ENCODE measurements at regions not wholly inside any gene's neighbourhood (a gene's known extent, or its start where the extent isn't known, plus 50 kb on each side); places are given as distances from the start of the nearest gene placed in this dataset.

DNA sequence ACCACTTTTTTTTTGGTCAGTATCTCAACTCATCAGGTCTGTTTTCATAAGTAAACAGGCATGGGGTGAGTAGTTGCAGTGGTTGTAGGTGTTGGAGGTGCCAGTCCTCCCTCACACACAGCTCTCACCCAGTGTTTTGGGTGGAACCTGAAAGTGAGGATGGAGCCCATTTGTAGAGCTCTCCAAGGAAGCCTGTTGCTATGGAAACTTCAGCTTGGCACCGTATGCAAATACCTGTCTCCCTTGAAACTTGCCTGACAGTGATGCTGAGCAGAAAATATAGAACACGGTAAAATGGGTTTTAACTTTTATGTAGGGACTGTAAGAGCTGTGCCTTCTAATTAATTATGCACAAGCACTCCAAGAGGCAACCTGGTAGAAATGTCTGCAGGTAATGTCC lies 214.1 kb downstream of the AJAP1 start:
- no peak for DNase-seq (ENCODE audit: low spot score)

- DNase-seq (ENCODE audit: low spot score): peak; percentile 47
Measured at GRCh38 chr1:4856396-4856795, 202.0 kb downstream of the AJAP1 start.

DNA sequence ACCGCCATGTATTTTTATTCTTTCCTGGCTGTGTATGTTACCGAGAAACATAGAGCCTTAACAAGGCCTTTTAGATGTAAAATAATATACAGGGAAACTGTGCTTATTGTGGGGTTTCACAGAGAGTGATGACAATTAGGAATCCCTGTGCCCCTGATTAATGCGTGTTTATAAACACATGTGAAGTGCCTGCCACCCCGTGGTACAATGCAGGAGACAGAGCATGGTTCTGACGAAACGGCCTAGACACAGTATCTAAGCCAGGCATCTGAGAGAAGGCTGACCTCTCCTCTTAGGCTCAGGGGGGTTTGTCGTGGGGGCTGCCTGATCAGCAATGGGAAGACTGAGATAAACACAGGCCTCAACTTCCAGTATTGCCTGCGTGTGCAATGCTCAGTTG lies 200.0 kb downstream of the AJAP1 start:
- DNase-seq (ENCODE audit: low spot score): no peak

GRCh38 chr1:4853904-4854303 lies 199.5 kb downstream of the AJAP1 start:
- DNase-seq (ENCODE audit: low spot score): no peak

GRCh38 chr1:4851385-4852065 lies 197.1 kb downstream of the AJAP1 start:
- DNase-seq (ENCODE audit: low spot score): peak; percentile 72

DNA sequence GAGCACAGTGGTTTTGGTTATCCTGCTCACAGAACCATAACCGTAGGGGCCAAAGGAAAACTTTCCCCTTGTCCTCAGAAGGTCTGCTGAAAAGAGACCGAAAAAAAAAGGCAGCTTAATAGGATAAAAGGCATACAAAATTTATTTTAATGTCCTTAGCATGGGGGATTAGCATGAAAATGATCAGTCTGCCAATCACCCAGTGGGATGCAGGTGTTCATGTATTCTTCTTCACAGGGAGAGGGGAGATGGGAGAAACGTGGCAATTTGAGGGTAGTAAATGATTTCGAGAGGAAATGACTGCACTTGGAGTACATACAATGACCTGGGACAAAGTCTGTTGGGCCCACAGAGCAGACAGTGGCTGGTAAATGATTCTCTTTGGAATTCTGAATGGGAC lies 194.0 kb downstream of the AJAP1 start:
- DNase-seq (ENCODE audit: low spot score): no peak

- DNase-seq (ENCODE audit: low spot score): peak; percentile 24
Measured at GRCh38 chr1:4847711-4848110, 193.3 kb downstream of the AJAP1 start.
